H1 (cell line): ENCODE measurements at regions not wholly inside any gene's neighbourhood (a gene's known extent, or its start where the extent isn't known, plus 50 kb on each side); places are given as distances from the start of the nearest gene placed in this dataset.

Experiments used
- CTCF ChIA-PET: fragments of 300-600 bp; sonication (Branson Sonifier 250); formaldehyde crosslinking; loops from one replicate; lab custom pipeline; 2021; ENCODE audit not compliant: partially characterized antibody; lab: Charles Lee
- POLR2A ChIA-PET: fragments of 300-600 bp; sonication (Branson Sonifier 250); formaldehyde crosslinking; loops from one replicate; lab custom pipeline; 2021; ENCODE audit warnings: inconsistent platforms; ENCODE audit not compliant: partially characterized antibody; lab: Charles Lee
- DNase-seq, 2 experiments: peaks; one replicate each; pipeline versions ENCODE4 v3.0.0 to v3.0.0-alpha.2; 2010 to 2022; ENCODE audit warnings: low spot score in 2 of 2, low read depth in 1 of 2, mixed read lengths in 1 of 2
- FAIRE-seq: peaks from 2 replicates; lab custom pipeline; 2011; peaks lifted over from hg19 to GRCh38; lab: Jason Lieb, UNC
- H2AFZ ChIP-seq: 2 replicates; pipeline ENCODE4 v1.8.1; 2012; ENCODE audit warnings: low read length, inconsistent platforms
- H2AK5ac ChIP-seq: 2 replicates; pipeline ENCODE4 v1.6.1; 2013; ENCODE audit warnings: low read depth, low read length
- H2BK120ac ChIP-seq: replicated peaks from 2 replicates; pipeline ENCODE3; 2013; ENCODE audit warnings: low read depth, low read length, inconsistent platforms
- H2BK12ac ChIP-seq: 2 replicates; pipeline ENCODE4 v1.6.1; 2013; ENCODE audit warnings: low read depth, low read length
- H2BK15ac ChIP-seq: 2 replicates; pipeline ENCODE4 v1.6.1; 2013; ENCODE audit warnings: low read length
- H2BK20ac ChIP-seq: 2 replicates; pipeline ENCODE4 v1.6.1; 2013; ENCODE audit warnings: low read length
- H2BK5ac ChIP-seq: 2 replicates; pipeline ENCODE4 v1.6.1; 2013; ENCODE audit warnings: low read depth, low read length
- H3K14ac ChIP-seq: 2 replicates; pipeline ENCODE4 v1.6.1; 2013; ENCODE audit warnings: inconsistent platforms; ENCODE audit not compliant: insufficient read length
- H3K18ac ChIP-seq: 2 replicates; pipeline ENCODE4 v1.6.1; 2013; ENCODE audit warnings: low read length; ENCODE audit errors: extremely low read depth
- H3K23ac ChIP-seq: 2 replicates; pipeline ENCODE4 v1.6.1; 2013; ENCODE audit warnings: inconsistent platforms; ENCODE audit not compliant: insufficient read length
- H3K23me2 ChIP-seq: 2 replicates; pipeline ENCODE4 v1.6.1; 2013; ENCODE audit warnings: low read depth, low read length
- H3K27ac ChIP-seq: 2 replicates; pipeline ENCODE4 v1.6.1; 2011; ENCODE audit warnings: low read depth, low read length, inconsistent platforms
- H3K27me3 ChIP-seq, 4 experiments: replicated peaks in 1 of 4; 1 replicate in 1 of 4; 2 replicates in 3 of 4; pipeline versions ENCODE4 v1.6.1 to v1.8.1; 2011 to 2013; ENCODE audit warnings: low read length in 3 of 4, mild to moderate bottlenecking in 3 of 4, inconsistent platforms in 2 of 4, mixed read lengths in 2 of 4, moderate library complexity in 1 of 4; ENCODE audit not compliant: control insufficient read depth in 3 of 4, insufficient read depth in 3 of 4; ENCODE audit errors: extremely low read depth in 1 of 4
- H3K36me3 ChIP-seq, 4 experiments: 2 replicates each; pipeline versions ENCODE4 v1.6.1 to v1.8.1; 2011 to 2013; ENCODE audit warnings: mild to moderate bottlenecking in 4 of 4, low read length in 3 of 4, moderate library complexity in 2 of 4, control low read depth in 1 of 4, inconsistent platforms in 1 of 4; ENCODE audit not compliant: insufficient read depth in 4 of 4, control insufficient read depth in 2 of 4
- H3K4ac ChIP-seq: replicated peaks from 2 replicates; pipeline ENCODE3; 2013; ENCODE audit warnings: low read length, low read depth, mixed read lengths, inconsistent platforms; ENCODE audit not compliant: insufficient read length
- H3K4me1 ChIP-seq, 4 experiments: replicated peaks in 1 of 4; 1 replicate in 1 of 4; 2 replicates in 3 of 4; pipeline versions ENCODE4 v1.6.1 to v1.8.1; 2011 to 2013; ENCODE audit warnings: low read length in 3 of 4, inconsistent platforms in 2 of 4, mixed read lengths in 1 of 4; ENCODE audit not compliant: insufficient read depth in 4 of 4, control insufficient read depth in 3 of 4
- H3K4me2 ChIP-seq, 2 experiments: 2 replicates each; pipeline versions ENCODE4 v1.6.1 to v1.8.1; 2011 to 2013; ENCODE audit warnings: low read depth in 2 of 2, low read length in 2 of 2, control low read depth in 1 of 2, inconsistent platforms in 1 of 2, mild to moderate bottlenecking in 1 of 2; ENCODE audit not compliant: insufficient read depth in 1 of 2
- H3K4me3 ChIP-seq, 4 experiments: fragments of 200-600, 300-600 bp in 1 of 4; sonication (generic), shearing (Covaris generic), sonication (Bioruptor Twin) in 1 of 4; 2 replicates each; pipeline versions ENCODE4 v1.5.1 to v1.8.1; 2011 to 2016; ENCODE audit warnings: low read length in 4 of 4, low read depth in 3 of 4, control low read depth in 2 of 4, inconsistent platforms in 2 of 4, mild to moderate bottlenecking in 2 of 4, mixed read lengths in 1 of 4, moderate library complexity in 1 of 4; ENCODE audit not compliant: insufficient read depth in 2 of 4; ENCODE audit errors: extremely low read depth in 1 of 4
- H3K56ac ChIP-seq: replicated peaks from 2 replicates; pipeline ENCODE3; 2013; ENCODE audit warnings: low read depth, mild to moderate bottlenecking, mixed read lengths, low read length, inconsistent platforms; ENCODE audit not compliant: insufficient read length
- H3K79me1 ChIP-seq: 2 replicates; pipeline ENCODE4 v1.6.1; 2013; ENCODE audit warnings: low read depth, low read length, control low read depth
- H3K79me2 ChIP-seq, 2 experiments: 2 replicates each; pipeline versions ENCODE4 v1.6.1 to v1.8.1; 2012 to 2013; ENCODE audit warnings: low read length in 2 of 2, mild to moderate bottlenecking in 2 of 2, inconsistent platforms in 1 of 2; ENCODE audit not compliant: insufficient read depth in 2 of 2, control insufficient read depth in 1 of 2
- H3K9ac ChIP-seq, 4 experiments: replicated peaks in 1 of 4; 1 replicate in 1 of 4; 2 replicates in 3 of 4; pipeline versions ENCODE4 v1.6.1 to v1.8.1; 2011 to 2013; ENCODE audit warnings: low read depth in 3 of 4, low read length in 3 of 4, control low read depth in 2 of 4, mild to moderate bottlenecking in 2 of 4, moderate library complexity in 2 of 4, inconsistent platforms in 1 of 4; ENCODE audit errors: extremely low read depth in 1 of 4
- H3K9me3 ChIP-seq, 2 experiments: 2 replicates each; pipeline versions ENCODE4 v1.6.1 to v1.8.1; 2012 to 2013; ENCODE audit warnings: mild to moderate bottlenecking in 2 of 2, moderate library complexity in 2 of 2, control low read depth in 1 of 2, inconsistent platforms in 1 of 2, low read depth in 1 of 2, low read length in 1 of 2, mixed read lengths in 1 of 2; ENCODE audit not compliant: insufficient read depth in 2 of 2
- H4K20me1 ChIP-seq, 2 experiments: replicated peaks in 1 of 2; 2 replicates each; pipeline versions ENCODE3 to v1.8.1; 2011 to 2013; ENCODE audit warnings: inconsistent platforms in 2 of 2, low read length in 2 of 2, mild to moderate bottlenecking in 1 of 2; ENCODE audit not compliant: insufficient read depth in 2 of 2, control insufficient read depth in 1 of 2
- H4K5ac ChIP-seq: 2 replicates; pipeline ENCODE4 v1.6.1; 2013; ENCODE audit warnings: low read length, low read depth, mixed read lengths, inconsistent platforms; ENCODE audit not compliant: insufficient read length
- H4K8ac ChIP-seq: 2 replicates; pipeline ENCODE4 v1.8.0; 2013; ENCODE audit warnings: mild to moderate bottlenecking, moderate library complexity, low read length, inconsistent platforms; ENCODE audit not compliant: insufficient read depth; ENCODE audit errors: extremely low read depth
- H4K91ac ChIP-seq: replicated peaks from 2 replicates; pipeline ENCODE3; 2013; ENCODE audit warnings: low read length, mixed read lengths, inconsistent platforms; ENCODE audit not compliant: insufficient read length
- ATF2 ChIP-seq: IDR thresholded peaks from 2 replicates; pipeline ENCODE4 v1.6.1; 2012; ENCODE audit warnings: low read length, inconsistent platforms
- CTCF ChIP-seq, 3 experiments: IDR thresholded peaks; 1 replicate in 2 of 3; 2 replicates in 1 of 3; pipeline versions ENCODE4 v1.5.1 to v1.6.1; 2011; ENCODE audit warnings: low read length in 3 of 3, mild to moderate bottlenecking in 3 of 3, inconsistent platforms in 2 of 3, low read depth in 1 of 3, moderate library complexity in 1 of 3; ENCODE audit not compliant: insufficient read depth in 1 of 3; ENCODE audit errors: control extremely low read depth in 1 of 3
- E2F6 ChIP-seq: IDR thresholded peaks from 2 replicates; pipeline ENCODE4 v1.6.1; 2012; ENCODE audit warnings: inconsistent platforms
- POU5F1 ChIP-seq: IDR thresholded peaks from 2 replicates; pipeline ENCODE4 v1.6.1; 2011; ENCODE audit warnings: low read depth, mild to moderate bottlenecking, low read length, moderate library complexity
- RFX5 ChIP-seq: IDR thresholded peaks from 2 replicates; pipeline ENCODE4 v1.6.1; 2011; ENCODE audit warnings: low read depth, low read length, improper control_type of control experiment, borderline replicate concordance
- TAF1 ChIP-seq: IDR thresholded peaks from 2 replicates; pipeline ENCODE4 v1.6.1; 2011; ENCODE audit warnings: mild to moderate bottlenecking, low read depth, low read length
- TCF12 ChIP-seq: IDR thresholded peaks from 2 replicates; pipeline ENCODE4 v1.6.1; 2011; ENCODE audit warnings: low read depth, mild to moderate bottlenecking, low read length
- WGBS, 2 experiments: shearing (Covaris generic) in 1 of 2; methylation state at CpG; one replicate each; pipeline versions ENCODE4 v1.1.6 to v1.1.7; 2013 to 2015; ENCODE audit warnings: low lambda C conversion rate in 2 of 2, mixed read lengths in 2 of 2, inconsistent platforms in 1 of 2, low coverage in 1 of 2, missing lambda C conversion rate in 1 of 2; ENCODE audit not compliant: insufficient replicate concordance in 2 of 2, insufficient coverage in 1 of 2, insufficient read length in 1 of 2; ENCODE audit errors: extremely low coverage in 1 of 2, missing lambda C conversion rate in 1 of 2; 5-methylcytosine and 5-hydroxymethylcytosine counted together
- TF ChIP-seq, protein P1 (sequence below): IDR thresholded peaks from 2 replicates; pipeline ENCODE4 v1.6.1; 2011; ENCODE audit warnings: low read depth, mild to moderate bottlenecking, low read length; ENCODE audit not compliant: insufficient read depth
- TF ChIP-seq, protein P2 (sequence below): IDR thresholded peaks from 2 replicates; pipeline ENCODE4 v1.6.1; 2012; ENCODE audit warnings: inconsistent platforms

DNA sequence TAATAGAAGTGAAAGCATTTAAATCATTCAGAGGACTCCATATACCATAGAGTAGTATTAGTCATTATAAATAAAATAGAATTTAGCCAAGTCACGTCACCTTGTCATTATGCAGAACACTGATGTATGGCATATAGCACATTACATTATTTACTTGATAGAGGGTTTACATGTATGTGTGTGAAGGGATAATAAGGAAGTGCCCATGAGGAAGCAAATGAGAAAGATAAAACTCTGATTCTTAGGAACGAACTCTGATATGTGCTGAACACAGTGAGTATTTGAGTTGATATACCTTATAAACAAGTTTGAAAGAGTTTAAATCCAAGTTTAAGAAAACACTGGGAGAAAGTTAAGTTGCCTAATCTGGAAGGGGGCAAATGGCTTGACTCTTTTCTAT, 160.5 kb upstream of the NDST3 start:
- Histone ChIP-seq H2BK5ac (no peak overlapping the region), H3K36me3 (no peaks in the 10 kb centered on the region), H2BK12ac (no peak overlapping the region), H2BK15ac (no peak overlapping the region), H4K8ac (no peak overlapping the region), H3K27ac (no peak overlapping the region), H3K23ac (no peak overlapping the region), H3K14ac (no peak overlapping the region), H3K27me3 (no peaks in the 10 kb centered on the region), H3K4me1 (no peaks in the 10 kb centered on the region), H3K4ac (no peak overlapping the region), H4K20me1 (no peaks in the 10 kb centered on the region), H3K9me3 (no peaks in the 10 kb centered on the region), H3K79me2 (no peaks in the 10 kb centered on the region), H3K4me2 (no peak overlapping the region), H4K91ac (no peak overlapping the region), H3K23me2 (no peaks in the 10 kb centered on the region; the same call in 1 of the 2 replicates), H2AFZ (peak overlapping the region; percentile 76; the same call in 1 of the 2 replicates), H3K4me3 (no peak overlapping the region), H2BK20ac (no peak overlapping the region), H3K9ac (no peak overlapping the region), H2BK120ac (no peak overlapping the region), H3K56ac (no peak overlapping the region), H2AK5ac (no peak overlapping the region), H3K79me1 (no peaks in the 10 kb centered on the region), H3K18ac (no peak overlapping the region), H4K5ac (no peak overlapping the region)
- DNase-seq (no peak), FAIRE-seq (no peak)
- POLR2A ChIA-PET, result no interaction called here
- WGBS, 2 experiments, result 96% methylated on average over 2 of the region's 2 CpGs; no CpG with 5 or more reads in 1 of the 2 experiments
- CTCF ChIA-PET, result no interaction called here
- TF ChIP-seq TCF12 (no peak), RFX5 (no peak), POU5F1 (no peak), CTCF (IDR thresholded peaks at IDR 0.05; ENCODE audit: control extremely low read depth in 1 of 3, insufficient read depth in 1 of 3, low read depth in 1 of 3, low read length in 3 of 3) (no peak), E2F6 (no peak), ATF2 (no peak), TAF1 (no peak)
- TF ChIP-seq, protein P1, sequence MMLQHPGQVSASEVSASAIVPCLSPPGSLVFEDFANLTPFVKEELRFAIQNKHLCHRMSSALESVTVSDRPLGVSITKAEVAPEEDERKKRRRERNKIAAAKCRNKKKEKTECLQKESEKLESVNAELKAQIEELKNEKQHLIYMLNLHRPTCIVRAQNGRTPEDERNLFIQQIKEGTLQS, result no peak
- TF ChIP-seq, protein P2, sequence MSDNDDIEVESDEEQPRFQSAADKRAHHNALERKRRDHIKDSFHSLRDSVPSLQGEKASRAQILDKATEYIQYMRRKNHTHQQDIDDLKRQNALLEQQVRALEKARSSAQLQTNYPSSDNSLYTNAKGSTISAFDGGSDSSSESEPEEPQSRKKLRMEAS, result no peak
